ENCODE measurements at regions not wholly inside any gene's neighbourhood (a gene's known extent, or its start where the extent isn't known, plus 50 kb on each side); places are given as distances from the start of the nearest gene placed in this dataset.

DNA sequence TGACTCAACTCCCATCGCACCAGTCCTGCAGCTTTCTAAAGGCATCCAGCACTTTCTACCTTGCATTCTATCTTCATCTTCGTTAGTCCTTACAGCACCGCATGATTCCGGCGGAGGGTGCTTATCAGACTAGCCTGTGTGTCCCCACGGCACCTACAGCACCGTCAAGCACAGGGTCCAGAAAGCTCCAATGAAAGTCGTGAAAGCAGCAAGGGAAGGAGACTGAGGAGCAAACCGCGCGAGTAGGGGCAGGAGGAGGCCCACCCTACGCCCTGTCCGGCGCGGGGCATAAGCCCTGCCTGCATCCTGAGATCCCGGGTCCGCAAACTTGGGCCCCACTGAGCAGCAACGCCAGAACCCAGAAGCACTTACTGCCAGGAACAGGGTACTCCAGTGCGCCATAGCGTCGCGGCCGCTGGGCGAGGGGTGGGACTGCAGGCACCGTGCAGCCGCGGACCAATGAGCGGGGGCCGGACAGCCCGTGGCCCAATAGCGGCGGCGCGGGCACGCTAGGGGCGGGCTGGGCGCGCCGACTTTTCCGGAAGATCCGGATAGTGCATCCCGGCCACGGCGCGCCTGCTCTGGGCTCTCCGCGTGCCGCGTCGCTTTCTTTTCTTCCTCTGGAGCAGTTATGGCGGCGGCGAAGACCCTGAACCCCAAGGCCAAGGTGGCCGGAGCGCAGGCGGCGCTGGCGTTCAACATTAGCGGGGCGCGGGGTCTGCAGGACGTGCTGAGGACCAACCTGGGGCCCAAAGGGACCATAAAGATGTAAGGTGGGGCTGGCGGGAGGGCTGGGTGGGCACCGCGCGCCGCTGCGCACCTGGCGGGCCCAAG is 122.1 kb upstream of the VKORC1L1 start (continued):
- TF ChIP-seq E2F6 (IDR thresholded peaks at IDR 0.05; ENCODE audit: borderline replicate concordance in 1 of 2, extremely low read depth in 1 of 2, insufficient read depth in 1 of 2, insufficient read length in 1 of 2, low read depth in 1 of 2, low read length in 1 of 2, poor library complexity in 1 of 2, severe bottlenecking in 1 of 2) (peak; percentile 68 to 81), TAF1 (IDR thresholded peaks at IDR 0.05; ENCODE audit: control insufficient read depth, extremely low read depth, insufficient read depth, low read length, severe bottlenecking) (peak; percentile 67), RAD51 (IDR thresholded peaks at IDR 0.05; ENCODE audit: borderline replicate concordance, low read depth) (no peak), SP1 (CRISPR knock-in tag; IDR thresholded peaks at IDR 0.05) (peak; percentile 76; the same call in 1 of the 2 replicates), TAF7 (tag; IDR thresholded peaks at IDR 0.05) (peak; percentile 70; the same call in 1 of the 2 replicates), SMAD1 (IDR thresholded peaks at IDR 0.05; ENCODE audit: low read depth, low read length, partially characterized antibody) (peak; percentile 41), PRMT5 (CRISPR knock-in tag; IDR thresholded peaks at IDR 0.05) (0 out of 2 replicates have a peak, but pooled peaks have one; percentile 47), ZMIZ1 (IDR thresholded peaks at IDR 0.05; ENCODE audit: low read depth in 2 of 2, low read length in 2 of 2) (peak in 1 of 2 experiments; percentile 9; a peak in 1 of 4 replicates), ZNF3 (CRISPR knock-in tag; IDR thresholded peaks at IDR 0.05) (no peak), ZBTB11 (CRISPR knock-in tag; IDR thresholded peaks at IDR 0.05) (peak in 2 of 3 experiments; percentile 26 to 86; a peak in 4 of 6 replicates), NR2F6 (CRISPR knock-in tag; IDR thresholded peaks at IDR 0.05) (no peak), ATF7 (IDR thresholded peaks at IDR 0.05) (peak; percentile 63; the same call in 1 of the 2 replicates), ZNF398 (CRISPR knock-in tag; IDR thresholded peaks at IDR 0.05) (no peak)

All from K562 (cell line).